Gastrocnemius medialis (tissue), 4 donors: ENCODE measurements at regions not wholly inside any gene's neighbourhood (a gene's known extent, or its start where the extent isn't known, plus 50 kb on each side); places are given as distances from the start of the nearest gene placed in this dataset.

ENCODE experiments used
- POLR2A ChIP-seq, 2 donors: fragments of 450-650 bp; IDR thresholded peaks; one replicate each; pipeline ENCODE4 v1.6.1; 2017; ENCODE audit warnings: antibody characterized with exemption in 2 of 2, mild to moderate bottlenecking in 2 of 2, moderate library complexity in 2 of 2
- TF ChIP-seq, protein P1 (sequence below), 5 experiments: fragments of 450-650 bp in 3 of 5; fragments of 200-600 bp in 2 of 5; sonication (generic) in 2 of 5; IDR thresholded peaks in 4 of 5; conservative IDR thresholded peaks in 1 of 5; 1 replicate in 4 of 5; 2 replicates in 1 of 5; pipeline ENCODE4 v1.5.1; 2016 to 2019; ENCODE audit warnings: antibody characterized with exemption in 5 of 5, mild to moderate bottlenecking in 3 of 5, moderate library complexity in 3 of 5

DNA sequence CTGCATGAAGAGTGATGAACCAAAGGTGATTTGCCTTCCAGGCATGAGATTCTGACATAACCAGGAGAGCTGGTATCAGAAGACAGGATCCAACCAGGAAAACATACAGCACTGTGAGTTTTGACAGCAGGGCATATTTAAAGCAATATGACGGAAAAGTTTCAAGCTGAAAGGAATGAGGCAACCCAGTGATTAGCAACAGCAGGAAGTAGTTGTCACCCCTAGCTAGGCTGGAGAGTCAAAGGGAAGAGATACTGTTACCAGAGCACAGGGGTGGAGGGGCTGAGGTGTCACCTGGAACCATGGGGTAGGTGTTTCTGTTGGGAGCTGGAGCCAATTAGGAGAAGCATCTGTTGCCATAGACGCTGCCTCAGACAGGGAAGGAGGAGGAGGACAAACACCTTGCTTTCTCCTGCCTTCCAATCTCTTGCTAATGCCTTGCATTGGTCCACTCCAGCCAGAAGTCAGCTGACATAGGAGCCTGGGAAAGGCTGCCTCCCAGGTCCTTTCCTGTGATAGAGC lies 125.4 kb upstream of the SORCS3 start:
- no peak for TF ChIP-seq POLR2A (IDR thresholded peaks at IDR 0.05)
- TF ChIP-seq, protein P1, sequence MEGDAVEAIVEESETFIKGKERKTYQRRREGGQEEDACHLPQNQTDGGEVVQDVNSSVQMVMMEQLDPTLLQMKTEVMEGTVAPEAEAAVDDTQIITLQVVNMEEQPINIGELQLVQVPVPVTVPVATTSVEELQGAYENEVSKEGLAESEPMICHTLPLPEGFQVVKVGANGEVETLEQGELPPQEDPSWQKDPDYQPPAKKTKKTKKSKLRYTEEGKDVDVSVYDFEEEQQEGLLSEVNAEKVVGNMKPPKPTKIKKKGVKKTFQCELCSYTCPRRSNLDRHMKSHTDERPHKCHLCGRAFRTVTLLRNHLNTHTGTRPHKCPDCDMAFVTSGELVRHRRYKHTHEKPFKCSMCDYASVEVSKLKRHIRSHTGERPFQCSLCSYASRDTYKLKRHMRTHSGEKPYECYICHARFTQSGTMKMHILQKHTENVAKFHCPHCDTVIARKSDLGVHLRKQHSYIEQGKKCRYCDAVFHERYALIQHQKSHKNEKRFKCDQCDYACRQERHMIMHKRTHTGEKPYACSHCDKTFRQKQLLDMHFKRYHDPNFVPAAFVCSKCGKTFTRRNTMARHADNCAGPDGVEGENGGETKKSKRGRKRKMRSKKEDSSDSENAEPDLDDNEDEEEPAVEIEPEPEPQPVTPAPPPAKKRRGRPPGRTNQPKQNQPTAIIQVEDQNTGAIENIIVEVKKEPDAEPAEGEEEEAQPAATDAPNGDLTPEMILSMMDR (IDR thresholded peaks at IDR 0.05 in 4 of 5, conservative IDR thresholded peaks at IDR 0.05 in 1 of 5) = no peak
